COLO668 (cell line): ENCODE measurements at regions not wholly inside any gene's neighbourhood (a gene's known extent, or its start where the extent isn't known, plus 50 kb on each side); places are given as distances from the start of the nearest gene placed in this dataset.

Source experiments
- DNase-seq: peaks from one replicate; lab custom pipeline; 2025; ENCODE audit not compliant: unreplicated experiment; lab: John Stamatoyannopoulos, UW

DNA sequence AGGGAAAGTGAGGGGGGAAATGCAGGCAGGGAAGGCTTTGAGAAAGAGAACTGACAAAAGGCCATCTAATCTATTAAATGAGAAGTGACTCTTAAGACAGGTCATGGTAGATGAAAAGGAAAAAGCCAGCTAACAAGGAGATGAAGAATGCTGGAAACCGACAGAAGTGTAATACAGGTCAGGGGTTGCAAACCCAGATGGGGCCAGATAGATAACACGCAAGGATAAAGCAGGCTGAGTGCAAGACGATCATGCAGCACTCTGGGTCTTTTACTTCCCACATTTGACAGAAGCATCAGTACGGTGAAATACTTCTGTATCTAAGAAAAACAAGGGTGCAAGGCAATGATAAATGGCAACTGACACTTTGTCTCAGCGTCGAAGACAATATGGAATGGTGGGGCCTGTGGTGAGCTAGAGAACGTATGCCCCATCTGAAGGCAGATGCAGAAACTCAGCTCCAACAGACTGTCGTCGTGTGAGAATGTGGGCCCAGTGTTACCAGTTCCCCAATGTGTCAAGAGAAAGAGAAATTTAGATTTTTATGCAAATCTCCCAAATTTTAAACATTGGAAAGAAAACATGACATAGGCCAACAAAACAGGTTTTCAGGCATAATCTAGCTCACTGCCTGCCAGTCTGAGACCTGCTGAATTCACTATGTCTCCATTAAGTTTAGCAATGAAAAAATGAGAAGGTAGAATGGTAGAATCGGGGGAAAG, 187.4 kb downstream of the PHLDA1 start:
- no peak for DNase-seq

DNA sequence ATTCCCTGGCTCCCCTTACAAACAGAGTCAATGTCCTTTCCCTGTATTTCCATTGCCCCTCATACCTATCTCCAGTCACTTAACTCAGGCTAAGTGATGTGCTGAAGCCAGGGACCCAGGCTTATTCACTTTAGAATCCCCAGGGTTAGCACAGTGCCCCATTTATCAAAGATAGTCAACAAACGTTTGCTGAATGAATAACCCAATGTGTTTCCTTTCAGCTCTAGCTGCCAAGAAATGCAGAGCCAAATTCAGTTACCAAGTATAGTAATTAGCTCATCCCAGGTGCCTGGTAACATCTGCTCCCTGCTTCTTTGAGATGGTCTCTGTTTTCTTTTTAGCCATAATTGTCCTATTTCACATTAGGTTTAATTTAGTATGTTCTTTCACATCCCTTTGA, 189.5 kb downstream of the PHLDA1 start:
- no peak for DNase-seq

DNA sequence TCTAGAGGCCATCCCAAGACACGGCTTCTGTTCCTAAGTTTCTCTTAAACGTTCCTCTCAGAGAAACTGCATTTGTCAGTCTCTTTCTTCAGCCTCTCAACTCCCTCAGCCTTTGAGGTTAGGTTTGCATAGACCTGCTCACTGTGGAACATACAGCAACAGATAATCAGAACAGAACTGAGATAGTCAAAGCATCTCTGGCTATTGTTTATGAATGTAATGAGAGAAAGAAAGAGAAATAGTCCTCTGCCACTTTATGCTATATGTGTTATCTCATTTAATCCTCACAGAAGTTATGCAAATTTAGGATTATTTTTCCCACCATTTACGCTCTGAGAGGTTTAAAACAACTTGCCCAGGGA, 190.6 kb downstream of the PHLDA1 start:
- no peak for DNase-seq

DNA sequence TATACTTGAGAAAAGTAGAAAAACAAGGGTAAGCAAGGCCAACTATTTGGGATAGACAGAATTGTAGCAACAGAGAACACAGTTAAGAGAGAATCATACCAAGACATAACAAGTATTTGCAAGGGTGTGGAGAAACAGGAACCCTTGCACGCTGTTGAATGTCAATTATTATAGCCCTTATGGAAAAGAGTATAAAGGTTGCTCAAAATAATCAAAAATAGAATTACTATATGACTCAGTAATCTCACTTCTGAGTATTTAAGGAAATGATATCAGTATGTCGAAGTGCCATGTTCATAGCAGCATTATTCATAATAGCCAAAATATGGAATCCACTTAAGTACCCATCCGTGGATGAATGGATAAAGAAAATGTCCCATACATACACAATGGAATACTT, 193.3 kb downstream of the PHLDA1 start:
- no peak for DNase-seq

DNA sequence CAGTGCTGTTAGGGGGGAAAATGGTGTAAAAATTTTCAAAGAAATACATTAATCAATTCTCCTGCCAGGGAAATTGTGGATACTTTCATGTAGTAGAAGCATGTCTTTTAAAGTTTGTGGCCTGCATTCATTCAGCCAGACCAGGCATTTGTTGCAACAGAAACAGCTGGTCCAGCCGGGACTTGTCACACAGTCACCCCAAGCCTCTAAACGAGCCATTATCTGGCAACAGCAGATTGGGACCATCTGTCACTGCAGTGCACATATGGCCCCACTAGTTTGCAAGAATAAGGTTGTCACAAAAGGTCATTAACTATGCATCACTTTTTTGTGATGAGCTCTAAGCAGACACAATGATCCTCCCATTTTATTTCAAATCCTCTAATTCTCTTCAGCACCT, 193.9 kb downstream of the PHLDA1 start:
- DNase-seq: no peak

DNA sequence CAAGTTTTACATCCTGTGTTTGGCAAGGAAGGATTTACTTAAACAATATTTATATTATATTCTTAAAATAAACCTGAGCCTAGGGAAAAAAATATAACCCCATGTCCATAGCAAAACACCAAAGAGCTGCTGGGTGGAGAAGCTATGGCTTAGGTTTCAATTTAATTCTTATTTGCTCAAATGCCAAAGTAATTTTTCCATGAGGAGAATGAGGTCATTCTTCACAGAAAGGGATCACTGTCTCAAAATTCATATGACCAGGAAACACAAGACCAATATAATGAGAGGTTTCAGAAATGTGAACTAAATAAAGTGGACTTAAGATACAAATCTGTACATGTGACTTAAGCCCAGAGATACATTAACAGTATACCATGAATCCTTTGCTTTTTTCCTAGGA, 195.0 kb downstream of the PHLDA1 start:
- no peak for DNase-seq

DNA sequence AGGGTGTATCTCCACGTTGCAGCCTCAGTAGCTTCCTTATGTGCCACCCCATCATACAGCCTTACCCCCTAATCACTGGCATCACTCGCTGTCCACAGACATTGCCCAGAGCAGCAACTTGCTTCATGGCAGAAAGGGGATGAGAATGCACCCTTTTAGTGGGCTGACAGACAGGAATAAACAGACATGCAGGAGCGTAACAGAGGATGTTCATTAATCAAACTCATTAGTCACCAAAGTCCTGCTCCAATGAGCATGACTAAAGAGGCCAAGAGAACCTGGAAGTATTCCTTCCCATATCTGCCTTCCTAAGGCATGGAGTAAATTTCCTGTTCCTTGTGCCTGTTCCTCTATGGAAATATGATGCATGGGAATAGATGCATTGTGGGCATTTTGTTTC, 197.0 kb downstream of the PHLDA1 start:
- no peak for DNase-seq

DNA sequence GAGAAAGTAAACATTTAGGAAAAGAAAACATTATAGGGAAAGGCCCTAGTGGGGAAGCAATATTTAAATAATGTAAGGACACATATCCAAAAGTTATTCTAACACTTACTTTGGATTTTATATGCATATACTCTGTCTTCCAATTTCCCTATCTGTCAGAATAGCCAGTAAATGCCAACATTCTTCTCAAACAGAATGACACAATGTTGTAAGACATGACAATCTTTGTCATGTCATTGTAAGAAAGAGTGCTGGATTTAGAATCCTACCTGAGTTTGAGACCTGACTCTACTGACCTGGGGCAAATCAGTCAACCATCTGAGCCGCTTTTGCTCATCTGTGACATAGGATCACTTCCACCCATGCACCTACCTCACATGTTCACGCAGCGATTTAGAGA, 198.3 kb downstream of the PHLDA1 start:
- no peak for DNase-seq

DNA sequence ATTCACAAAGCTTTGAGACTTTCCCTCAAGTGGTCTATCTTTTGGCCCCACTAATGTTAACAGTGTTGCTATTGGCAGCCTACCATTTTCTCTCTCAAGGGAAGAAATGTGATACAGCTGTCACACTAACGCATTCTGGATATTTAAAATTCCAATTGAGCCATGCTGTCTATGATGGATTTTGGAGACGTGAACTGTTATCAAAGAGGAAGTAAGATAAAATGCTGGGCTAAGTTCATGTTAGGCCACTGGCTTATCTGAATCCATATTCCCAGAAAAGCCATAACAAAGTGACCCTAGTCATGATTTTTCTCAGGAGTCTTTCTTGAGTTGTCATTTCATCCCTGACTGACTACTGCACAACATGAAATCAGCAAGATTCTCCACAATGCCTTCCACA, 200.2 kb downstream of the PHLDA1 start:
- no peak for DNase-seq

DNA sequence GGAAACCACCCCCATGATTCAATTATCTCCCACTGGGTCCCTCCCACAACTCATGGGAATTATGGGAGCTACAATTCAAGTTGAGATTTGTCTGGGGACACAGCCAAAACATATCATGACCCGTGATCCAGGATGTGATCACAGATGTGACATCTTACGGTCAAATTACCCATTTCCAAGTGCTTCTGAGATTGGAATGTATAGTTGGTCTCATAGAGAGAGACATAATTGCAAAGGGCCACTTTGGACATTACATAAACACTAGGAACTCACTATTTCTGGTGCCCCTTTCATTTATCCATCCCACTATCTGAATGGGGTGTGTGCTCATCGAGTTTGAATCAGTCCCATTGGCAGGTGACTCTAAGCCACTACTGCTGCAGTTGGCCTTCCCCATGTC, 204.5 kb downstream of the PHLDA1 start:
- DNase-seq: no peak

DNA sequence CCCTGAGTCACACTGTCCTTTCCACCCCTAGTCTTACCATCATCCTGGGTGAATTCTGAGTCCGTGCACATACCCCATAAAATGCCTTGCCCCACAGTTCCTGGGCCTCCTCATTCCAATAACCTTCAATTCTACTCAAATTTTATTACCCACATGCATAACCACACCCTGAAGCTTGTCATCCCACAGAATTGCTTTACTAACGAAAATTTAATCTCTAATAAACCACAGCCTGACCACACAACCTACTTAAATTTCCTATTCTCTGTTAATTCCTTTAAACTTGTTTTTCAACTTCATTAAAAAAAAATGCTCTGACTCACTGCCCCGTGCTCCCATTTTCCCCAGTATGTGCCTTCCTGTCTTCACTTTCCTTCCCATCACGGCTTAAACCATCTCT, 205.9 kb downstream of the PHLDA1 start:
- no peak for DNase-seq

DNA sequence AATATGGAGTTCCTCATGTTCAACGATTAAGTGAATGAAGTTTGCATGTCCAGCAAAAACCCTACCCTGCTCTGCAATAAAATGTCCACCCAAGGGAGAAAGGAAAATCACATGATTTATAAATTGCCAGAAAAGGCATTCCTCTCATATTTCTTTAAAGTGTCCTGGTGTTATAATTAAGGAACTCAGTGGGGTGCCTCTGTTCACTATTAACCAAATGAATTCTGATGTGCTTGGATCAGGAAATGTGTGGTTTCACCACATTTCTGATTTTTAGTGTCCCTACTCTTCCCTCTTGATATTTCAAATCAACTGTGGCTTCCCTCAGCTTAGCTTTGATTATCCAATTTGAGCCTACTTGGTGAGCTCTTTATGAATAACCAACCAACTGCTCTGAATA, 208.1 kb downstream of the PHLDA1 start:
- DNase-seq: no peak

DNA sequence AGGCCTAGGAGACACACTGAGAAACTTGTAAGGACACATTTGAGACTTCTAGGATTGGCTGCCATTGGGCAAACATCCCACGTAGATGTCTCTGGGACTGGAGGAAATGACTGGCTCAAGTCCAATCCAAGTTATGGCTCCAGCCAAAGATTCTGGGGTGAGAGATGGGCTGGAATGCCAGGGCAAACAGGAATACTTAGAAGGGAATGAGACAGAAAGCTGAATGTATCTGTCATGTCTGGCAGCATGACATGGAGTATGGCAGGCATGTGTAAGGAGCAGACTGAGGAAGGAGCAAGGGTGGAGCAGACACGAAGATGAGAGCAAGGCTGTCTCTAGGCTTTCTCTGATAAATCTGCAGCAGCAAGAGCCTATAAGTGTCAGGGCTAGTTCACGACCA, 209.2 kb downstream of the PHLDA1 start:
- no peak for DNase-seq

DNA sequence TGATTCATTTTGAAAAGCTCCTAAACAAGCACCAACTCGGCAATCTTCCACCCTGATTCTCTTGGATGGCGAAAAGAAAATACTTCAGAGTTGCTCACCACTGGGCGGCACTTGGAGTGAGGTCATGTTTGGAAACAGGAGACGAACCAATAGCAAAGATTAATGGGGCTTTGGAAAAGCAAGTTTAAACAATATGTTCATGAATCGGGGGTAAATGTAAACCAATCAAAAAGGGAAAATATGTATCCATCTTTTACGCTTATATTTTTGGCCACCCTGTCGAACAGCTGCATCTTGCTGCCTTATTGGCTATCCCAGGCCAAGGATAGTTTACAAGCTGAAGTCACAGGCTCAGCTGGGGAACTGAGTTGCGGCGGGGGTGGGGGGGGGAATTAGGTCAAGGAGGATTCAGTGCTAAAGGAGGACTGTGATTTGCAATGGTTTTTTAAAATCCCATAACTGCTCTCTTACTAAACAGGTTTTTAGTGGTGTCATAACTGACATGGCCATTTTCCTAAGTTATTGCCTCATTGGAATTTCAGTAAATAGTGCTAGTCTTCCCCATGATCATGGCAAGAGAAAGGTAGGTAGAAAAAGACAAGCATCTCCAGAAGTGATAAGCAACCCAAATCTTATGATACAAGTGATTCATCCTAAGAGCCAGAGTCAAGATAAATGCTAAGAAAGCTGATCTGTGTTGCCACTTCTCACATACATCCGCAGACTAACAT, 210.6 kb downstream of the PHLDA1 start:
- no peak for DNase-seq

DNA sequence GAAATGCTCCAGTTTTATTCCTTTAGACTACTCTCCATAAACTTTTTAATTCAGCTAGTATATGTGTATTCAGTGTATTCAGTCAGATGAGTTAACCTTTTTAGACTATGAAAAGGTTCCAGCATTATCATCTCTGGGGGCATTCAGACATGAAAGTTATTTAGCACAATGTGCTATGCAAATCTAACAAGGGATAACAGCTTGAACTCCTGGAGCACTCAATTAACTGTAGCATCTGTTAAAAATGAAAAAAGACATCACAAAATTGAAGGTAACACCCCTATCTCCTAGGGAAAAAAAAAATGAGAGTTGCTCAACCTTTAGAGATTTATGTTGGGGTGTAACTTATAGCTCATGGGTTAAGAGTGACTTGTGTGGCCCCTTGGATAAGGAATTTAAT, 211.5 kb downstream of the PHLDA1 start:
- no peak for DNase-seq

DNA sequence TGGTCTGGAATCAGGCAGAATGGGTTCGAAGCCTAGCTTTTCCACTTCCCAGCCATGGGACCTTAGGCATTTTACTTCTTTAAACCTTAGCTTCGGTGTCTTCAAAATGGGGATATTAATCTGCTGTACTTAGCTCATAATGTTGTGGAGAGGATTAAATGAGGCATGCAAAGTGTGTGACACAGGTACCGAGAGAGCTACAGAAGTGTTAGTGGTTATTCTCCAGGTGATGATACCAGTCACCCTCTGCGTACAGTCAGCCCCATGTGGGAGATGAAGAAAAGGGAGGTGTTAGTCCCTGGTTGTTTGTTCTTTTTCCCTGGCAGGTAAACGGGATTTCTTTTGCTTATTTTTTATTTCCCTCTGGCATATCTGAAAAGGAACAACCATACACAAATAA, 212.1 kb downstream of the PHLDA1 start:
- DNase-seq: no peak

DNA sequence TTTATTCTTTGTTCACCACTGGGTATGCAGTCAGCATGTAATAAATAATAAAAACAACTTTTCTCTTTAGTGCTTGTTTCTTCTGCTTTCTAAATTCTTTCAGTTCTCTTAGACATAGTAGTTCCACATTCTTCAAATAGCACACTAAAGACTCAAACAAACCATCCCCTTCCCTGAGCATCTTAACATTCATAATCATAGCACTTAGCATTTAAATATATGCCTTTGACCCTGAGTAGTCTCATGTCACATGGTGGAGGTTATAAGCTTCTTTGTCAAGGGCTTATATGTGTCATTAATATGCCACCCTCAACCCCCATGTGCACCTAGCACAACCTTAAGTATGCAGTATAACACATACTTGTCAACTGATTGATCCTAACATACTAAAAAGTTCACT, 212.7 kb downstream of the PHLDA1 start:
- DNase-seq: no peak

DNA sequence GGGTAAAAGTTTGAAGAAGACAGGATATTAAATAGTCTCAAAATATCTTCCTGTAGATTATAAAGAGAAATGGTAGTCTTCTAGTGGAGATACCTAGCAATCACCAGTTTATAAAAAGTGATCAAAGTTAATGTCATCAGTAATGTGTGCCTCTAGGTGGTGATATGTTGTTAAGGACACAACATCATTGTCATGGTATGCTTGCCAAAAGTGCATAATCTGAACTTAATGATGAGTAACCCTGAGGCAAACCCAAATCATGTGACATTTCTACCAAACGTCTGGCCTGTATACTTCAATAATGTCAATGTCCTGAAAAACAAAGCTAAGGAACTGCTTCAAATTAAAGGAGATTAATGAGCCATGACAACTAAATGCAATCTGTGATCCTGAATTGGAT, 214.7 kb downstream of the PHLDA1 start:
- DNase-seq: no peak

DNA sequence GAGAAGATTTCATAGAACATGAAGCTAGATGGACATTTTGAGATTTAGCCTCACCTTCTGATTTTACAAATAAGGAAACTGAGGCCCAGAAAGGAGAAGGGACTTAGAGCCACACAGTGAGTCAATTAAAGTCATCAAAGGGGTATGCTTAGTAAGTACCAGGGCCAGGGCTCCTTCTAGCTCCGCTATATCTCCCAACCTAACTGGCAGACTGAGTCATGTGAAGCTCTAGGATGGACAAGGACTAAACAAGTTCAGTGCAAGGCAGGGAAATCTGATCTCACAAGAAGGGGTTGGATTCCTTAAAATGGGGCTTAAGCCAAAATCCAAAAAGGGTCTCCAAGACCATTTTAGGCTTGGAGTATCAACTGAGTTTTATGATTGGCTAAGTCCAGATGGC, 215.8 kb downstream of the PHLDA1 start:
- DNase-seq: no peak

DNA sequence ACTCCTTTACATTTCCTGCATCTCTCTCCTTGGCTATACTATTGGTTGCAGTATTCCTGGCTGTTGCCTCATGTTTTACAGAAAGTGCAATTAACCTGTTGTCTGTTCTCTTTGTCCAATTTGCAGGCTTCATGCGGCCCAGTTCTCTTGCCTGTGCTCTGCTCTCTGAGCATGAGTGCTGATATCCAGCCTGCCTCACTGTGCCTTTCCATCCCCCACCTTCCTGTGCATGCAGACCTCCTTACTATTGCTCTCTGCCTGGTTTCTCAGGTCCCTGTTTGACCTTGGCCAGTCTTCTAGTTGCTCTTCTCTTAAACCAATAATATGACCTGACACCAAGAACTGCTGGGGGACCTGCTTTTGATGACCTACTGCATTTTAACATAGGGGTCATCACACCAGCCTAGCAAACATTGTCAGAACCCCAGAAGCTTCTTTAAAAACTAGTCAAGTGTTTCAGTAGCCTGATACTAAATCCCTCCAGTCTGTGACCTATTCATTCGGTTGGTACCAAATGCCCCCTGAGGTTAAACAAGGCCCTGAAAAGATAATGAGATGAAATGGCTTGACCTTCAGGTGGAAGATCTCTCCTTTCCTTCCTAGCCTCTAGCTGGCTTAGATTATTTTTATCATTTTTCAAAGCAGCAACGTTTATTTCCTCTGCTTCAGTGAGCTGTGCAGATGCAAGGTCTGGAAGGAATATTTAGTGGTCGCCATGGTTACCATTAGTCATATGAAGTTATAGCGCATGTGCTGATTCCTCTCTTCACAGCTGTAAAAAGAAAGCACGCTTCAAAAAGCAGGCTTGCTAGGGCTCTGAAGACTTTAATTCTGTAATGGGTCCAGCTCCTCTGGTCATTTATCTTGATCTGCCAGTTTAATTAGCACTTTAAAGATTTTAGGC, 216.5 kb downstream of the PHLDA1 start:
- DNase-seq: no peak

DNA sequence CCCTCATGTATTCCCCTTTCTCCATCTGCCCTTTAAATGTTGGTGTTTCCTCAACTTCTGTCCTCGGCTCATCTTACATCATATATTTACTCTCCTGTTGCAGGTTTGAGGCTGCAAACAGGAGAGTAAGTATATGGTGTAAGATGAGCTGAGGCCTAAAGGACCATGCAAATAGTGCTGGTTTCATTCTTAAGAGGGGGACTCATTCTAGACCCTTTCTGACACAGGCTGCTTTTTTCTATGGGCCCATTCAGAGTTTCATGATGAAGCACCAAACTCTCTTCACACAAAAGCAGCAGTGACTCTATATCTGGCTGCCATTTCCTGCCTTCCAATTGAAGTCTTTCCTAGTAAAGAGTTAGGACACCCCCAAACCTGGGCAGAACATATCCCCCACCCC, 218.5 kb downstream of the PHLDA1 start:
- DNase-seq: no peak
